ENCODE measurements at regions not wholly inside any gene's neighbourhood (a gene's known extent, or its start where the extent isn't known, plus 50 kb on each side); places are given as distances from the start of the nearest gene placed in this dataset.

DNA sequence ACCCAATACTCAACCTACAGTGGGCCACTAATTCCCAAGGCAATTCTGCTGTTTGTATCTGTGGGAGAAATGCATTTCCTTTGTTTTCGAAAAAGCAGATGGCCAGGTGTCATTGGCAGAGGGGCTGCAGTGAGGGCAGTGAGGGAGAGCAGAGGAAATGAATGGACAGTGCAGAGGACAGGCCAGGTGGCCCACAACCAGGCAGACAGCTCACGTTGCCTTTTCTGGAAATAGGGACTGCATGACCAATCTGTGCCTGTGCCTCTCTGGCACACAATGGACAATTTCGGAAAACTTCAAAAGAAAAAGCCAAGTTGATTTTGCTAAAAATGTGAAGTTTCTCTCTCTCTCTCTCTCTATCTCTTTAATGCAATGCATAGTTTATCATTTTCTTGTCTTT, 52.6 kb upstream of the ETS2 start:
- H3K9ac ChIP-seq = no peak overlapping the region
- H3K27me3 ChIP-seq (ENCODE audit: insufficient read depth, low read depth) = no peaks in the 10 kb centered on the region
- no peak overlapping the region for H3K4me2 ChIP-seq
- no peaks in the 10 kb centered on the region for H3K79me2 ChIP-seq (ENCODE audit: insufficient read depth, low read depth)
- TF ChIP-seq, protein P1, sequence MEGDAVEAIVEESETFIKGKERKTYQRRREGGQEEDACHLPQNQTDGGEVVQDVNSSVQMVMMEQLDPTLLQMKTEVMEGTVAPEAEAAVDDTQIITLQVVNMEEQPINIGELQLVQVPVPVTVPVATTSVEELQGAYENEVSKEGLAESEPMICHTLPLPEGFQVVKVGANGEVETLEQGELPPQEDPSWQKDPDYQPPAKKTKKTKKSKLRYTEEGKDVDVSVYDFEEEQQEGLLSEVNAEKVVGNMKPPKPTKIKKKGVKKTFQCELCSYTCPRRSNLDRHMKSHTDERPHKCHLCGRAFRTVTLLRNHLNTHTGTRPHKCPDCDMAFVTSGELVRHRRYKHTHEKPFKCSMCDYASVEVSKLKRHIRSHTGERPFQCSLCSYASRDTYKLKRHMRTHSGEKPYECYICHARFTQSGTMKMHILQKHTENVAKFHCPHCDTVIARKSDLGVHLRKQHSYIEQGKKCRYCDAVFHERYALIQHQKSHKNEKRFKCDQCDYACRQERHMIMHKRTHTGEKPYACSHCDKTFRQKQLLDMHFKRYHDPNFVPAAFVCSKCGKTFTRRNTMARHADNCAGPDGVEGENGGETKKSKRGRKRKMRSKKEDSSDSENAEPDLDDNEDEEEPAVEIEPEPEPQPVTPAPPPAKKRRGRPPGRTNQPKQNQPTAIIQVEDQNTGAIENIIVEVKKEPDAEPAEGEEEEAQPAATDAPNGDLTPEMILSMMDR (conservative IDR thresholded peaks at IDR 0.05; ENCODE audit: low read depth, low read length) = no peak
- H4K20me1 ChIP-seq (ENCODE audit: insufficient read depth) = no peaks in the 10 kb centered on the region
- no peaks in the 10 kb centered on the region for H3K4me1 ChIP-seq (ENCODE audit: low read depth, poor library complexity, severe bottlenecking)
- H2AFZ ChIP-seq (ENCODE audit: low read depth) = no peak overlapping the region
- no peak overlapping the region for H3K27ac ChIP-seq
- no peaks in the 10 kb centered on the region for H3K36me3 ChIP-seq (ENCODE audit: insufficient read depth)
- no peak overlapping the region for H3K4me3 ChIP-seq (IDR thresholded peaks at IDR 0.05; ENCODE audit: insufficient read depth, low read depth, low read length)

DNA sequence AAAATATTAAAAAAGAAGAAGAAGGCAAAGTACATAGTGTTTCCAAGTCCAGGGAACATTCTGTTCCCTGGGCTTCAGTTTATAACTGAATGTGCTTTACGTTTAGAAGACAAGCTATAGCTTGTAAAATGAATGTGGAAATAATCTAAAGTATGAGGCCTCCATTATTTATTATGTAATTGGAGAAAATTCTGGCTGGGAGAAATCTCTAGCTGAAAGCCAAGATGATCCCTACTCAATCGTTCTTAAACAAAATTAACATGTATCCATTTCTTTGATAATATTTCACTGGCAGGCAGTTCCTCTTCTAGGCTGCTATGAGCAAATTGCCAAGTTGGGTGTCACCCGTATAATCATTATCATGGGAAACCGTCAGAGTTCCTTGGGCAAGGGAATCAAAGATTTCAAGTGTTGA, 52.2 kb upstream of the ETS2 start:
- no peaks in the 10 kb centered on the region for H3K79me2 ChIP-seq (ENCODE audit: insufficient read depth, low read depth)
- H3K27ac ChIP-seq = no peak overlapping the region
- no peaks in the 10 kb centered on the region for H3K36me3 ChIP-seq (ENCODE audit: insufficient read depth)
- H3K4me1 ChIP-seq (ENCODE audit: low read depth, poor library complexity, severe bottlenecking) = no peaks in the 10 kb centered on the region
- no peak overlapping the region for H3K9ac ChIP-seq
- H3K4me2 ChIP-seq = no peak overlapping the region
- no peaks in the 10 kb centered on the region for H3K27me3 ChIP-seq (ENCODE audit: insufficient read depth, low read depth)
- no peak overlapping the region for H2AFZ ChIP-seq (ENCODE audit: low read depth)
- TF ChIP-seq, protein P1 (conservative IDR thresholded peaks at IDR 0.05; ENCODE audit: low read depth, low read length) = no peak
- H4K20me1 ChIP-seq (ENCODE audit: insufficient read depth) = no peaks in the 10 kb centered on the region
- no peak overlapping the region for H3K4me3 ChIP-seq (IDR thresholded peaks at IDR 0.05; ENCODE audit: insufficient read depth, low read depth, low read length)

Measured in KMS-11 (cell line).